COLO668 (cell line): ENCODE measurements at regions not wholly inside any gene's neighbourhood (a gene's known extent, or its start where the extent isn't known, plus 50 kb on each side); places are given as distances from the start of the nearest gene placed in this dataset.
"Not testable (repeated sequence)": the region's sequence is repeated elsewhere in the genome, so short reads cannot be mapped to it uniquely, and the experiment has no call there.

Experiments used
- DNase-seq: peaks from one replicate; lab custom pipeline; 2025; ENCODE audit not compliant: unreplicated experiment; lab: John Stamatoyannopoulos, UW

DNA sequence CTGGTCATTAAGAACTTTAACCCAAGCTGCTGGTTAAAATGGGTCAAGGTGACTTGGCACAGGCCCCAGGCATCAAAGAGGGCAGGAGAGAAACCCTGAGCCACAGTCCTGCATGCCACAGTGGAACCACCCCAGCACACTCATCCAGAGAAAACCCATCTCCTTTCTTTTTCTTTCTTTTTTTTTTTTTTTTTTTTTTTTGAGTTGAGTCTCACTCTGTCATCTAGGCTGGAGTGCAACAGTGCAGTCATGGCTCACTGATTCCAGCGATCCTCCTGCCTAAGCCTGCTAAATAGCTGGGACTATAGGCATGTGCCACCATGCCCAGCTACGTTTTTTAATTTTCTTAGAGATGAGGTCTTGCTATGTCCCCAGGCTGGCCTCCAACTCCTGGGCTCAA lies 109.2 kb upstream of the RAB4A start:
- no peak for DNase-seq

DNA sequence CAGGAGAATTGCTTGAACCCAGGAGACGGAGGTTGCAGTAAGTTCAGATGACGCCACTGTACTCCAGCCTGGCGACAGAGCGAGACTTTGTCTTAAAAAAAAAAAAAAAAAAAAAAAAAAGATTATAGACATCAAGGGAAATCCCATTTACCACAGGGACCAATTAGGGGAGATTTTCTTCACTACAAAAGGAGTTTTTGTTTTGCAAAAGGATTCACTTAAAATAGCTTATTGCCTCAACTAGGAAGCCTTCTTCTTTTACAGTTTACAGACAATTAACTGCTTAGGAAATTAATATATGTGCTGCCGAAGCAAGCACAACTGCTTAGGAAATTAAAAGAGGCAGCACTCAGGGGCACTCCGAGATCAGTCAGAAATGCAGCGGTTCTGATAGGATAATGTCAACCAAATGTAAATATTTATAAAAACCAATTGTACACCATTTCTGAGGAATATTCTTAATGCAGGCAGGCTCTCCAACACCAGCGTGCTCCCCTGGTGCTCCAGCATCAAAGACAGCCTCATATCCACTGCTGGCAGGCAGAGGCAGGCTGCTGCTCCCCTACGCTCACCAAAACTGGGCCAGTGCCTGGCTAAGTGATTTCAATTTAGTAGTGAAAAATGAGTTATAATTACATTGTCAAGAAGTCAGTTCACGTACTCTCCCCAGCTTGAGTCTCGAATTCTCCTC lies 107.9 kb upstream of the RAB4A start:
- no peak for DNase-seq

DNA sequence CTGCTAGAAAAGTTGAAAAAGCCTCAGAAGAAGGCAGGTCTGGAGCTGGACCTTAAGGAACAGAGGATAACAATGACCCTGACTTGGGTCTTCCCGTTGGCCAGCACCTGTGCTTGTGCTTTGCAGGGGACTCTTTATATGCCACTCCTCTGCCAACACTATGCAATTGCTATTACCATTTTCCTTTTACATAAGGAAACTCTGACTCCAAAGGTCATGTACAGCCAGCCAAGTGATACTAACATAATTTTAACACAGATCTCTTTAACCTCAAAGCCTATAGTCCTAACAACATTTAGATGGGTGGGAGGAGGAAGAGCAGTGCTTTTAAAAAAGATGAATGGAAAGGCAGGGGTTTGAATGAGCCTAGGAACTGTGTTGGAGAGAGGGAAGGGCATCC lies 106.6 kb upstream of the RAB4A start:
- no peak for DNase-seq

DNA sequence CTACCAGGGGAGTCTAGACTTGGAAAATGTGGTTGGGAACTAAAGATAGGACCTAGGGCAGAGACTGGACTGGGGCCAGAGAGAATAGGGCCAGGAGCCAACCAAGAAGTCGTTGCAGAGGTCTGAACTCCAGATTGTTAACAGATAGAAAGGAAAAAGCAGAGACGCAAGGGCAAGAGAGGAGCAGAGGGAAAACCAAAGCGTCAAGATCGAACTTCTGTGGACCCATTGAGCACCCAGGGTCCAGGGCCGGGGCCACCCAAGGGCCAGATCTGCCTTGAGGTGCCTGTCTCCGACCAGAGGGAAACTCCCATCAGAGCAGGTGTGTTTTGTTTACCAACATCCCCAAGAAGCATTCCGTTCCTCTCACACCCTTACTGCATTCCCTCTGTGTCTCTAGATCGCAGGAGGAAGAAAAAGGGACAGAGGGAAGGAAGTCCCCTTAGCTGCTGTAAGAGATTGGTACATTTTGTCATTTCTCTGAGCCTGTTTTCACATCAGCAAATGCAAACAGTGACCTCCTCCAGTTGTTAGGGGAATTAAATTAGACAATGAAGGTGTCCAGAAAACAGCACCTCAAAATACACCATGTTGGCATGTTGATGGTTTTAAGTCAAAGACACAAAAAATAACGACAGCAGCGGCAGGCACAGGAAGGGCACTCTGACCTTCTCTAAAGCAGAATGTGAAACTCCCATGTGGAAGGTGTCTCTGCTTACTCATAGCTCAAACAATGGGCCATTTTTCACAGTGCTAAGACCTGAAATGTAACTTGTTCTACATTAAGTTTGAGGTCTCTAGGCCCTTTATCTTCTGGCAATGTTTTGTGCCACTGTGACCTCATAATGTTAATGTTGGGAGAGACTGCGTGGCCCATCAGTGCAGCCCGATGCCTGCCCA lies 105.8 kb upstream of the RAB4A start:
- no peak for DNase-seq

DNA sequence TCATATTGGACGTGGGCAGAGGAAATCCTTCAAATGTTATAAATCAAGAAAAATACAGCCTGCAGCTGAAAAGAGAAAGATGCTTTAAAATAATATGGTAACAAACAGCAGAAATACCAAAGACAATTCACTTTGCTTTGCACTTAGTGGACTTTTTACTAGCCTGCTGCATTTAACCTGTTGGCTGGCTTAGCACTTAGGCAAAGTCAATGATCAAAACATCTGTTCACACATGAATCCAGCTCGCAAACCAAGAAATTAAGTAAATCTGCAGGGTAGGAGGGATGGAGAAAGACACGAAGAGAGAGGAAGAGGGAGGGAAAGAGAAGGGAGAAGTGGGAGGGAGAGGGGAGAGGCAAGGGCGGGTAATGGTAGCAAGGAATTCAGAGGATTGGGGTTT lies 103.6 kb upstream of the RAB4A start:
- DNase-seq: no peak

DNA sequence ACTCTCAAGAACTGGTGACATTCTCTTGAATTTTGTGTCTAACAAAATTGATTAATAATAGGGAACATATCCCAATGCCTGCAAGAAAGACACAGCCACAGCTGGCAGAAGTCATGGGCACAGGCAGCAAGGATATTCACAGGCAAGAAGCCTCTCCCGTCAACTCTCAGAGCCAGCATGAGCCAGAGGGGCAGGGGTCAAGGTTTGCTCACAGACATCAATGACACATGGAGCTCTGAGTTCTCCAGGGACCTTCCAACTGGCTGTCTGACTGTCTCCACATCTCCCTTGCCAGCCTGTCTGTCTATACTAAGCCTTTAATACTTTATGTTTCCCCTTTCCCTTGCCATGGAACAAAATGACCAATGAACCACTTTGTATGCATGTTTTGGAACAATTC lies 101.5 kb upstream of the RAB4A start:
- no peak for DNase-seq

DNA sequence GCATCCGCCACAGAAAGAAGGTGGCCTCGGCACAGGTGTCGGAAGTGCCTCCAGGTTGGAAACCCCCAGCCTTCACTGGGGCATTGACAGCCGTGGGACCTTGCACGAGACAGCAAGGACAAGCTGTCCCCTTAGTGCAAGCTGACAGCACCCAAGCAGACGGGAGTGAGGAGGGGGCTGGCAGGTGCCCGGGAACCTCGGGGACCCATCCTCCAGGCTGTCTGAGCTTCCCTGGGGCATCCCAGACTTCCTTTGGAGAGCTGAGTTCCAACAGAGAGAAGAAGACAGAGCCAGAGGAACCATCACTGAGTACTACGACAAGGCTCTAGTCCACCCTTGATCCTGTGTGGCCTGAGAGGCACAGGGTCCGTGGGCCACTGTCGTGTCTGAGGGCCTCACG lies 100.6 kb upstream of the RAB4A start:
- no peak for DNase-seq

DNA sequence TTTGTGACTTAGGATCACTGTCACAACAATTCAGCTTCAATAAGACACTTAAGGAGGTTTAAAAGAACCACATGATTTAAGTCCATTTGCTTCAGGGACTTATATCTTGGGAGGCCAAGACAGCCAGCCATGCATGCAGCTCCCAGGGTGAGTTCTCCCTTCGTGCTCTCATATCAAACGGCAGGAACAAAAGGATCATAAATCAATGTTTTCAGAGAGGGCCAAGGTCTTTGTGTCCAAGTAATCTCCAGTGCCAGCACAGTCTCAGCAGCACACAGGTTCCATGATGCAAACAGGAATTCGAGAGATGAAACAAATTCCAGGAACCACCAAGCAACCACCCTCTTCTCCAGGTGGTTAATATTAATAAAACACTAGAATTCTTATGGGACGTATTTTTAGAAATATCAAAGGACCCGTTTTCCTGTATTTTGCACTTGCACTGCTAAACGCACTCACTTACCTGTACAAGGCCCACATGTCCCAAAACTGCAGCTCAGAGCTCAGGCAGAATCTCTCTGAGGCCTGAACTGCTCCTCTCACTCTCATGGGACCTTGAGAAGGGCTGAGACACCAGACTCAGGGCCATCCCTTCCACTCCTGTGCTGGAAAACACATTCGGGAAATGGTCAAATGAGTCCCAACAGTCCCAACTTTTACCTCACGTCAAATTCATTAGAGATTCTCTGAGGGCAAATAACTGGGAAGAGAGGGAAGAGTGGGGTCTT lies 100.0 kb upstream of the RAB4A start:
- DNase-seq: no peak

DNA sequence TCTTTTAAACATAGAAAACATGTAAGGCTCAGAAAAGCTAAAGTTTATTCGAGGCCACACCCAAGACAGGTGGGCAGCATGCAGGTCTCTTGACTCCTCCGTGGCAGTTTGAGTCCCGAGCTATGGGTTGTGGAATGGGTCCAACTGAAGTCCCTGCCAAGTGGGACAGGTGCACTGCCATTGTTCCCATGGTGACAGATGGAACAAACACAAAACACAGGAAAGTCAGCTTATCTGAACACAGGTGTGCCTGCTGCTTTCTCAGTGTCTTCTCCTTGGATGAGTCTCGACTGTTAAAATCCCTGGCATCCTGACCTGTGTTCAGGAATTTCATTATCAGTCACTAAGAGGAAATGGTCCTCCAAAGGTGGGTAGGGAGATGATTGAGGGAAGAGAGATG lies 99.0 kb upstream of the RAB4A start:
- DNase-seq: peak; percentile 92

DNA sequence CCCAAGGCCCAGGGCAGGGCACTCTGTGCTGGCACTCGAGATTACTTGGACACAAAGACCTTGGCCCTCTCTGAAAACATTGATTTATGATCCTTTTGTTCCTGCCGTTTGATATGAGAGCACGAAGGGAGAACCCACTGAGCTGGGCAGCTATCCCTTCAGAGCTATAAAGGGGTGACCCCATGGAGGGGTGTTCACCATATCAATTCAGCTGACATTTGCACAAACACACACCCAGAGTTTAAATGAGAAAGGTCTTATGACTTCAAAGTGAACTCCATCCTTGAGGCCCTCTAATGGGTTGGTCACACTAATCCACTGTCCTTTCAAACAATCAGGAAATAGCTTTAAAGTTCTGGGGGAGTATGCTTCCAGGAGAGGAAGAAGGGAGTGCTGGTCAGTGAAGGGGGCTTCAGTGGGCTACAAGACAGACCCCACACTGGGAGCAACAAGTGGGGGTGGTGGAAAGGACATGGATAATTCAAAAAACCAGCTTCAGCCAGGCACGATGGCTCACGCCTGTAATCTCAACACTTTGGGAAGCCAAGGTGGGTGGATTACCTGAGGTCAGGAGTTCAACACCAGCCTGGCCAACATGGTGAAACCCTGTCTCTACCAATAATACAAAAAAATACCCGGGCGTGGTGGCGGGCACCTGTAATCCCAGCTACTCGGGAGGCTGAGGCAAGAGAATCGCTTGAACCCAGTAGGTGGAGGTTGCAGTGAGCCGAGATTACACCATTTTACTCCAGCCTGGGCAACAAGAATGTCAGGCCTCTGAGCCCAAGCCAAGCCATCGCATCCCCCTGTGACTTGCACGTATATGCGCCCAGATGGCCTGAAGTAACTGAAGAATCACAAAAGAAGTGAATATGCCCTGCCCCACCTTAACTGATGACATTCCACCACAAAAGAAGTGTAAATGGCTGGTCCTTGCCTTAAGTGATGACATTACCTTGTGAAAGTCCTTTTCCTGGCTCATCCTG lies 97.1 kb upstream of the RAB4A start:
- DNase-seq: not testable (repeated sequence)

DNA sequence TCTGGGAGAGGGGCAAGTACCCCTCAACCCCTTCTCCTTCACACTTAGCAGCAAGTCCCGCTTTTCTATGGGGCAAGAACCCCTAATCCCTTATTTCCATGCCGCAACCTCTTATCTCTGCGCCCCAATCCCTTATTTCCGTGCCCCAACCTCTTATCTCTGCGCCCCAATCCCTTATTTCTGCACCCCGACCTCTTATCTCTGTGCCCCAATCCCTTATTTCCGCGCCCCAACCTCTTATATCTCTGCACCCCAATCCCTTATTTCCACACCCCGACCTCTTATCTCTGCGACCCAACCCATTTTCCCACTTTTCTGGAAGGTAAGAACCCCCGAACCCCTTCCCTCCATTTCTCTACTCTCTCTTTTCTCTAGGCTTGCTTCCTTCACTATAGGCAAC lies 95.6 kb upstream of the RAB4A start:
- not testable (repeated sequence) for DNase-seq

DNA sequence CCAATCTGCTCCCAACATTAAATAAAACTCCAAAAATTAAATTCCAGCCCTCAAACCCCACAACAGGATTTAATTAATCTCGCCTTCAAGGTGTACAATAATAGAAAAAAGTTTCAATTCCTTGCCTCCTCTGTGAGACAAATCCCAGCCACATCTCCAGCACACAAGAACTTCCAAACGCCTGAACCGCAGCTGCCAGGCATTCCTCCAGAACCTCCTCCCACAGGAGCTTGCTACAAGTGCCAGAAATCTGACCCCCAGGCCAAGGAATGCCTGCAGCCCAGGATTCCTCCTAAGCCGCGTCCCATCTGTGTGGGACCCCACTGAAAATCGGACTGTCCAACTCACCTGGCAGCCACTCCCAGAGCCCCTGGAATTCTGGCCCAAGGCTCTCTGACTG lies 94.5 kb upstream of the RAB4A start:
- not testable (repeated sequence) for DNase-seq

DNA sequence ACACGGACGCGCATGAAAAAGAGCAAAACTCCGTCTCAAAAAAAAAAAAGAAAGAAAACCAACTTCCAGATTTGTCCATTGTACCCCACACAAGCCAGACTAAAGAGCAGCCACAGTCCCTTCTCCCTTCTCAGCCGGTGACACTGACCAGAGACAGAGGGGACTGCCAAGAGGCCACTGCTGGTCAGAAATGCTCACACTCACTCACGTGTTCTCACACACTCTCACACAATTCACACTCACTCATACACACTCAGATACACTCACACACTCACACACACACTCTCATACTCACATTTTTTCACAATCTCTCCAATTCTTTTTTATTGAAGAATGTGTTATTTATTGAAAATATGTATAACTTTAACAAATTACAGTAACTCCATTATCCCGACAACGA lies 90.8 kb upstream of the RAB4A start:
- no peak for DNase-seq

DNA sequence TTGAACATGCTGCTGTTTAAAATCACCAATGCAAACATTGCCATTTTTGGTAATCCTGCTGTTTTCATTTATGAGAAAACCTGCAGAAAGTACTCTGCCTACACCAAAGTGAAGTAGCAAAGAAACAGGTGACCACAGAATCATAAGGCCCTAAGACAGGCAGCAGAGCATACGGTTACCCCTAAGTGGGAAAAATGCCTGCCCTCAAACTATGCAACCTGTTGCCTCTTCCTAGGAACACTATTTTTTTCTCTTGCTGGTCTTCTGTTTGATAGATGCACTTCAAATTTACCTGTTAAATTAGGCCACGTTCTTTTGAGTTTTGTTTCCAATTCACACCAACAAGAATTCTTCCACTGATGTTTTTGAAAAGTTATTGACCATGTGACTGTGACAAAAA lies 89.5 kb upstream of the RAB4A start:
- DNase-seq: no peak

DNA sequence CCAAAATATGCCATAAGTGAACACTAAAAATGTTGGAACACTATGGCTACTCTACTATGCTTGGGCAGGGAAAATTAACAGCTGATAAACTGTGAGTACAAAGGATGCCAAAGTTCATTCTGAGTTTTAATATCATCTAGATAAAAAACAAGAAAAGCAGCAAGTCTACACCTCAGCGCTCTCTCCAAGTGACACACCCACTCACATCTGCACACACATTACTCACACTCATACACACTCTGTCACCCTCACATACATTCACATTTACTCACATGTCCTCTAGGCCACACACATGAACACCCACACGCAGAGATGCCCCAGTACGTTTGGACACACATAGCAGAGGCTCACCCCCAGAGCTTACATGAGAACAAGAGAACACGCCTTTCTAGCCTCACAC lies 87.3 kb upstream of the RAB4A start:
- no peak for DNase-seq

DNA sequence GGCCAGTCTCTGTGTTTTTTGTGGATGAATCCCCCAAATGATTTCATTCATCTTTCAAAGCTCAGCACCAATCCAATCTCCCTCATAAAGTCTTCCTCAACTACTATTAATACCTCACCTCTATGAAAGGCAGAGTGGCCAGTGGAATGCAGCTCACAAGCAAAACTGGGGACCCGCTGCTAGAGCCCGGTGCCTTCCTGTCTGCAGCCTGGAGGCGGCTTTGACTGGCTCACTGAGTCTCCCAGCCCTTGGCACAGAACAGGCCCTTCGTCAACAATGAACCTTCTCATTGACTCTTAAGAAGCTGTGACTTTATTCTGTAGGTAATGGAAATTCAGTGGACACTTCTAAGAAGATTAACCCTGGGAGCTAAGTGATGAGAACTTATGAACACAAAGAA lies 86.8 kb upstream of the RAB4A start:
- no peak for DNase-seq

DNA sequence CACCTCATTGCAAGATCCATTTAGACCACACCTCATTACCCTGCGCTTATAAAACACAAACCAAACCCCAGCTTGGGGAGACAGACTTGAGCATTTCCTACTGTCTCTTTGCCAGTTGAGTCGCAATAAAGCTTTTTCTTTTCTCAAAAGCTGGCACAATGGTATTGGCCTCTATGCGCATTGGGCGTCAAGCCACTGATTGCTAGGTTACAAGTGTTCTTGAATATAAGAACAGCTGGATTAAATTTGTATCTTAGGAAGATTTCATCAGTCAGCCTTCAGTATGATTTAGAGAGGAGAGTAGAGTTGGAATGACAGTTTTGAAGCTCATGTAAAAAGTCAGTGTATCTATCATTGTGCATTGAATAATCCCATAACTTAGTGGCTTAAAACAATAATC lies 84.9 kb upstream of the RAB4A start:
- no peak for DNase-seq

DNA sequence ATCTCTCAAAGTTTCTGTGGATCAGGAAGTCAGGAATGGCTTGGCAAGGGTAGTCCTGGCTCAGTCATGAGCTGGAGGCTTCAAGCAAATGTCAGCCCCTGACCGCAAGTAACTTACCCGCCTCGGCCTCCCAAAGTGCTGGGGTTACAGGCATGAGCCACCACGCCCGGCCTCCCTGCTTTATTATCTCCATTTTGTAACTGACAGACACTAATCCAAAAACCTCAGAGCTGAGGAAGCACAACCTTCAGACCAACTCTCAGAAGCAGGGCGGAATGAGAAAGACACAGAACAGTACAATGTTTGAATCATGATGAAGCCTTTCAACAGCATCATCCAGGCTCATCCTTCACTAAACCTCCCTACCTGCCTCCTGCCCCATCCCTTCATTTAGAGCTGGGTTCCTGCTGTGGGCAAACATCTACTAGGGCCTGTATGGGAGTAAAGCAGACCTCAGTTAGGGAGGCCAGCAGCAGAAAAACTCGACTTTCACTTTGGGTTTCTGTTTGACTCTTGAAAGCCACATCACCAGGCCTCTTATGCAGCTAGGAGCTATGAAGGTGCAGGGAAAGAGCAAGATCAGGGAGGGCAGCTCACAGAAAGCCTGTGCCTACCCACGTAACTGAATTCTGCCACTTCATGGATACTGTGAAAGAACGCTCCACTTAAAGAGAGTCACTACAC lies 84.4 kb upstream of the RAB4A start:
- DNase-seq: no peak

DNA sequence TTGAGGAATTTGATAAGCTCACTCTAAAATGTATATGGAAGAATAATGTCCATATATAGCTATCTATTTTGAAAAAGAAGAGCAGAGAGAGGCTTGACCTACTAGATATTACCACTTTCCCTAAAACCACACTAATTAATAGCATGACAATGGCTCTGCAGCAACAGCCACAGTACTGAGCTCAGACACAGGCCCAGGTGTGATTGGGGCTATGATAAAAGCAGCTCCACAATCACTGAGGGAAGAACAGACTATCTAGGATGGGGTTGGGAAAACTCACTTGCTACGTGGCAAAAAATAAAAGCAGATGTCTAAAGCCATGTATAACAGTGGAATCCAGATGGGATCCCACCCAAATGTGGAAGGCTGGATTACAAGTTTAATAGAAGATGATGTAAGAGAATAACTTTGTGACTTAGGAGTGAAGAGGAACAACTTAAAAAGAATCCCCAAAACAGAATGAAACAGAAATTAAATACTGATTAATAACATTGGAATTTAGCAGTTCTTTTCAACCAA lies 80.8 kb upstream of the RAB4A start:
- no peak for DNase-seq
